ENCODE measurements at regions not wholly inside any gene's neighbourhood (a gene's known extent, or its start where the extent isn't known, plus 50 kb on each side); places are given as distances from the start of the nearest gene placed in this dataset.

DNA sequence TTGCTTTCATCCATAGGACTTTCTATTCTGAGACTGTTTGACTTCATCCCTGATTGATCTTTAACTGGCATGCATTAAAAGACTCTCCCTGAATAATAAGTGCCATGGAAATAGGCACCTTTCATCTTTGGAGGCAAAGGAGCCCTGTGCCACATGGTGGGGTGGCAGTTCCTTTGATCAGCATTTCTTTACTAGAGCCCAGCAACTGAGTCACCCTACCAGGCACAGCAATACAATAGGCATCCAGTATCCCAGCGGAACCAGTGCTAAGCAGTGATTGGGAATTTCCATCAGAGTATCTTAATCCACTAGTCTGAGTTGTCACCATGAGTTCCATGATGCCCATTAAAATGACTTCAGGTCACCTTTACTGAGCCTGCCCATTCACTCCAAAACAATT lies 476.1 kb upstream of the MPDZ start:
- Histone ChIP-seq H3K4me3 (ENCODE audit: low read depth, low read length) (no peak overlapping the region), H3K27ac (ENCODE audit: extremely low read depth, low read depth, low read length) (no peak overlapping the region), H3K4me1 (ENCODE audit: control insufficient read depth, insufficient read depth, low read length) (no peaks in the 10 kb centered on the region), H3K9me3 (ENCODE audit: control insufficient read depth, insufficient read depth, low read depth, low read length) (no peaks in the 10 kb centered on the region), H3K36me3 (ENCODE audit: control insufficient read depth in 2 of 2, insufficient read depth in 1 of 2, low read length in 2 of 2) (no peaks in the 10 kb centered on the region)
- ChIA-PET POLR2A (no interaction called here), CTCF (no interaction called here)
- TF ChIP-seq, protein P1, sequence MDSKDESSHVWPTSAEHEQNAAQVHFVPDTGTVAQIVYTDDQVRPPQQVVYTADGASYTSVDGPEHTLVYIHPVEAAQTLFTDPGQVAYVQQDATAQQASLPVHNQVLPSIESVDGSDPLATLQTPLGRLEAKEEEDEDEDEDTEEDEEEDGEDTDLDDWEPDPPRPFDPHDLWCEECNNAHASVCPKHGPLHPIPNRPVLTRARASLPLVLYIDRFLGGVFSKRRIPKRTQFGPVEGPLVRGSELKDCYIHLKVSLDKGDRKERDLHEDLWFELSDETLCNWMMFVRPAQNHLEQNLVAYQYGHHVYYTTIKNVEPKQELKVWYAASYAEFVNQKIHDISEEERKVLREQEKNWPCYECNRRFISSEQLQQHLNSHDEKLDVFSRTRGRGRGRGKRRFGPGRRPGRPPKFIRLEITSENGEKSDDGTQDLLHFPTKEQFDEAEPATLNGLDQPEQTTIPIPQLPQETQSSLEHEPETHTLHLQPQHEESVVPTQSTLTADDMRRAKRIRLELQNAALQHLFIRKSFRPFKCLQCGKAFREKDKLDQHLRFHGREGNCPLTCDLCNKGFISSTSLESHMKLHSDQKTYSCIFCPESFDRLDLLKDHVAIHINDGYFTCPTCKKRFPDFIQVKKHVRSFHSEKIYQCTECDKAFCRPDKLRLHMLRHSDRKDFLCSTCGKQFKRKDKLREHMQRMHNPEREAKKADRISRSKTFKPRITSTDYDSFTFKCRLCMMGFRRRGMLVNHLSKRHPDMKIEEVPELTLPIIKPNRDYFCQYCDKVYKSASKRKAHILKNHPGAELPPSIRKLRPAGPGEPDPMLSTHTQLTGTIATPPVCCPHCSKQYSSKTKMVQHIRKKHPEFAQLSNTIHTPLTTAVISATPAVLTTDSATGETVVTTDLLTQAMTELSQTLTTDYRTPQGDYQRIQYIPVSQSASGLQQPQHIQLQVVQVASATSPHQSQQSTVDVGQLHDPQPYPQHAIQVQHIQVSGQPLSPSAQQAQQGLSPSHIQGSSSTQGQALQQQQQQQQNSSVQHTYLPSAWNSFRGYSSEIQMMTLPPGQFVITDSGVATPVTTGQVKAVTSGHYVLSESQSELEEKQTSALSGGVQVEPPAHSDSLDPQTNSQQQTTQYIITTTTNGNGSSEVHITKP (tag by site-specific recombination; IDR thresholded peaks at IDR 0.05): no peak
- TF ChIP-seq, protein P2, sequence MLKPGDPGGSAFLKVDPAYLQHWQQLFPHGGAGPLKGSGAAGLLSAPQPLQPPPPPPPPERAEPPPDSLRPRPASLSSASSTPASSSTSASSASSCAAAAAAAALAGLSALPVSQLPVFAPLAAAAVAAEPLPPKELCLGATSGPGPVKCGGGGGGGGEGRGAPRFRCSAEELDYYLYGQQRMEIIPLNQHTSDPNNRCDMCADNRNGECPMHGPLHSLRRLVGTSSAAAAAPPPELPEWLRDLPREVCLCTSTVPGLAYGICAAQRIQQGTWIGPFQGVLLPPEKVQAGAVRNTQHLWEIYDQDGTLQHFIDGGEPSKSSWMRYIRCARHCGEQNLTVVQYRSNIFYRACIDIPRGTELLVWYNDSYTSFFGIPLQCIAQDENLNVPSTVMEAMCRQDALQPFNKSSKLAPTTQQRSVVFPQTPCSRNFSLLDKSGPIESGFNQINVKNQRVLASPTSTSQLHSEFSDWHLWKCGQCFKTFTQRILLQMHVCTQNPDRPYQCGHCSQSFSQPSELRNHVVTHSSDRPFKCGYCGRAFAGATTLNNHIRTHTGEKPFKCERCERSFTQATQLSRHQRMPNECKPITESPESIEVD (tag by site-specific recombination; IDR thresholded peaks at IDR 0.05): no peak
- TF ChIP-seq GLI2 (tag by site-specific recombination; IDR thresholded peaks at IDR 0.05; ENCODE audit: borderline replicate concordance, low read depth) (no peak), ZFP69B (tag by site-specific recombination; IDR thresholded peaks at IDR 0.05) (no peak), ZNF335 (tag by site-specific recombination; conservative IDR thresholded peaks at IDR 0.05) (no peak), ZNF302 (tag by site-specific recombination; IDR thresholded peaks at IDR 0.05; ENCODE audit: low read depth) (no peak), ZNF792 (tag by site-specific recombination; IDR thresholded peaks at IDR 0.05) (no peak), REPIN1 (tag by site-specific recombination; IDR thresholded peaks at IDR 0.05; ENCODE audit: low read depth) (no peak), ZNF670 (tag by site-specific recombination; IDR thresholded peaks at IDR 0.05; ENCODE audit: low read depth) (no peak), ZFHX2 (tag by site-specific recombination; conservative IDR thresholded peaks at IDR 0.05) (no peak), PRDM1 (tag by site-specific recombination; IDR thresholded peaks at IDR 0.05) (no peak), ZNF266 (tag by site-specific recombination; IDR thresholded peaks at IDR 0.05; ENCODE audit: low read depth) (no peak), GLI4 (tag by site-specific recombination; IDR thresholded peaks at IDR 0.05) (no peak), ZNF175 (tag by site-specific recombination; IDR thresholded peaks at IDR 0.05) (no peak), ZBTB20 (tag by site-specific recombination; IDR thresholded peaks at IDR 0.05) (no peak)
- TF ChIP-seq, protein P3, sequence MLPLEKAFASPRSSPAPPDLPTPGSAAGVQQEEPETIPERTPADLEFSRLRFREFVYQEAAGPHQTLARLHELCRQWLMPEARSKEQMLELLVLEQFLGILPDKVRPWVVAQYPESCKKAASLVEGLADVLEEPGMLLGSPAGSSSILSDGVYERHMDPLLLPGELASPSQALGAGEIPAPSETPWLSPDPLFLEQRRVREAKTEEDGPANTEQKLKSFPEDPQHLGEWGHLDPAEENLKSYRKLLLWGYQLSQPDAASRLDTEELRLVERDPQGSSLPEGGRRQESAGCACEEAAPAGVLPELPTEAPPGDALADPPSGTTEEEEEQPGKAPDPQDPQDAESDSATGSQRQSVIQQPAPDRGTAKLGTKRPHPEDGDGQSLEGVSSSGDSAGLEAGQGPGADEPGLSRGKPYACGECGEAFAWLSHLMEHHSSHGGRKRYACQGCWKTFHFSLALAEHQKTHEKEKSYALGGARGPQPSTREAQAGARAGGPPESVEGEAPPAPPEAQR (tag by site-specific recombination; IDR thresholded peaks at IDR 0.05): no peak
- TF ChIP-seq, protein P4, sequence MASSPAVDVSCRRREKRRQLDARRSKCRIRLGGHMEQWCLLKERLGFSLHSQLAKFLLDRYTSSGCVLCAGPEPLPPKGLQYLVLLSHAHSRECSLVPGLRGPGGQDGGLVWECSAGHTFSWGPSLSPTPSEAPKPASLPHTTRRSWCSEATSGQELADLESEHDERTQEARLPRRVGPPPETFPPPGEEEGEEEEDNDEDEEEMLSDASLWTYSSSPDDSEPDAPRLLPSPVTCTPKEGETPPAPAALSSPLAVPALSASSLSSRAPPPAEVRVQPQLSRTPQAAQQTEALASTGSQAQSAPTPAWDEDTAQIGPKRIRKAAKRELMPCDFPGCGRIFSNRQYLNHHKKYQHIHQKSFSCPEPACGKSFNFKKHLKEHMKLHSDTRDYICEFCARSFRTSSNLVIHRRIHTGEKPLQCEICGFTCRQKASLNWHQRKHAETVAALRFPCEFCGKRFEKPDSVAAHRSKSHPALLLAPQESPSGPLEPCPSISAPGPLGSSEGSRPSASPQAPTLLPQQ (tag by site-specific recombination; IDR thresholded peaks at IDR 0.05): no peak

DNA sequence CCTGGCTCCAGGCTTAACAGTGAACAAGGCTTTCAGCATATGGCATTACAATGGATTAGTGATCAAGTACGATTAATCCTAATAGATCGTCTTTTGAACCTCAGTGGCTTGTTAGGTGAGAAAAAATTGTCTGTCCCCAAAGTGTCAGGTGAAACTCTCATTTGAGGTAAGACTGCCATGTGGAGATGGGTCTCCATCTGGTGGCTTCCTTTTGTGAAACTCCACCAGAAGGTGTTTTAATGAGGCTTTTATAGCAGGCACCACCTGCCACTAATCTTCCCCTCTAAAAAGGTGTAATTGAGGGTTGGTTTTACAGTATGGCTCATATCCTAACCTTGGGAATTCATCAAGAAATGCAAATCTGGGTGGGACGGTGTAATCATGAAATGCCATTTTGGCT lies 471.1 kb upstream of the MPDZ start:
- Histone ChIP-seq H3K27ac (ENCODE audit: extremely low read depth, low read depth, low read length) (no peak overlapping the region), H3K9me3 (ENCODE audit: control insufficient read depth, insufficient read depth, low read depth, low read length) (no peaks in the 10 kb centered on the region), H3K4me1 (ENCODE audit: control insufficient read depth, insufficient read depth, low read length) (no peaks in the 10 kb centered on the region), H3K36me3 (ENCODE audit: control insufficient read depth in 2 of 2, insufficient read depth in 1 of 2, low read length in 2 of 2) (no peaks in the 10 kb centered on the region), H3K4me3 (ENCODE audit: low read depth, low read length) (no peak overlapping the region)
- ChIA-PET CTCF (interaction anchor here (0.8 kb wide), 1 partner anchor 591 kb away, joined by 4 read pairs; no protein-coding TSS in a partner anchor), POLR2A (no interaction called here)
- TF ChIP-seq ZNF768 (tag by site-specific recombination; IDR thresholded peaks at IDR 0.05): no peak
- TF ChIP-seq ZBTB1 (tag by site-specific recombination; IDR thresholded peaks at IDR 0.05): no peak
- TF ChIP-seq ZFHX2 (tag by site-specific recombination; conservative IDR thresholded peaks at IDR 0.05): no peak
- TF ChIP-seq OVOL3 (tag by site-specific recombination; IDR thresholded peaks at IDR 0.05): no peak
- TF ChIP-seq ZNF624 (tag by site-specific recombination; IDR thresholded peaks at IDR 0.05): no peak
- no peak for TF ChIP-seq FEZF1 (tag by site-specific recombination; IDR thresholded peaks at IDR 0.05)
- TF ChIP-seq, protein P5, sequence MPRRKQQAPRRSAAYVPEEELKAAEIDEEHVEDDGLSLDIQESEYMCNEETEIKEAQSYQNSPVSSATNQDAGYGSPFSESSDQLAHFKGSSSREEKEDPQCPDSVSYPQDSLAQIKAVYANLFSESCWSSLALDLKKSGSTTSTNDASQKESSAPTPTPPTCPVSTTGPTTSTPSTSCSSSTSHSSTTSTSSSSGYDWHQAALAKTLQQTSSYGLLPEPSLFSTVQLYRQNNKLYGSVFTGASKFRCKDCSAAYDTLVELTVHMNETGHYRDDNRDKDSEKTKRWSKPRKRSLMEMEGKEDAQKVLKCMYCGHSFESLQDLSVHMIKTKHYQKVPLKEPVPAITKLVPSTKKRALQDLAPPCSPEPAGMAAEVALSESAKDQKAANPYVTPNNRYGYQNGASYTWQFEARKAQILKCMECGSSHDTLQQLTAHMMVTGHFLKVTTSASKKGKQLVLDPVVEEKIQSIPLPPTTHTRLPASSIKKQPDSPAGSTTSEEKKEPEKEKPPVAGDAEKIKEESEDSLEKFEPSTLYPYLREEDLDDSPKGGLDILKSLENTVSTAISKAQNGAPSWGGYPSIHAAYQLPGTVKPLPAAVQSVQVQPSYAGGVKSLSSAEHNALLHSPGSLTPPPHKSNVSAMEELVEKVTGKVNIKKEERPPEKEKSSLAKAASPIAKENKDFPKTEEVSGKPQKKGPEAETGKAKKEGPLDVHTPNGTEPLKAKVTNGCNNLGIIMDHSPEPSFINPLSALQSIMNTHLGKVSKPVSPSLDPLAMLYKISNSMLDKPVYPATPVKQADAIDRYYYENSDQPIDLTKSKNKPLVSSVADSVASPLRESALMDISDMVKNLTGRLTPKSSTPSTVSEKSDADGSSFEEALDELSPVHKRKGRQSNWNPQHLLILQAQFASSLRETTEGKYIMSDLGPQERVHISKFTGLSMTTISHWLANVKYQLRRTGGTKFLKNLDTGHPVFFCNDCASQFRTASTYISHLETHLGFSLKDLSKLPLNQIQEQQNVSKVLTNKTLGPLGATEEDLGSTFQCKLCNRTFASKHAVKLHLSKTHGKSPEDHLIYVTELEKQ (tag by site-specific recombination; IDR thresholded peaks at IDR 0.05; ENCODE audit: borderline replicate concordance): no peak
- no peak for TF ChIP-seq KLF10 (tag by site-specific recombination; IDR thresholded peaks at IDR 0.05)
- TF ChIP-seq ZNF132 (tag by site-specific recombination; IDR thresholded peaks at IDR 0.05; ENCODE audit: borderline replicate concordance): no peak
- no peak for TF ChIP-seq ZNF707 (tag by site-specific recombination; IDR thresholded peaks at IDR 0.05)

Data from HEK293 (cell line).